ENCODE measurements at regions not wholly inside any gene's neighbourhood (a gene's known extent, or its start where the extent isn't known, plus 50 kb on each side); places are given as distances from the start of the nearest gene placed in this dataset.

- ChIA-PET CTCF (ENCODE audit: low intra/inter-chr PET ratio) (no interaction called here), POLR2A (interaction anchor here (1.0 kb wide), 1 partner anchor 10 kb away, joined by 4 read pairs; no protein-coding TSS in a partner anchor)
- in situ Hi-C loops (cut with MboI) (no loop called here), intact Hi-C loops (cut with micrococcal nuclease) (no loop called here)
- WGBS (ENCODE audit: insufficient coverage, low coverage, missing lambda C conversion rate): 1% methylated on average over 4 of the region's 4 CpGs
- Histone ChIP-seq H4K20me1 (replicated peaks; ENCODE audit: control insufficient read depth, insufficient read depth, low read length) (no peaks in the 10 kb centered on the region), H3K36me3 (ENCODE audit: control insufficient read depth, insufficient read depth, low read length) (no peaks in the 10 kb centered on the region), H3K79me2 (ENCODE audit: control insufficient read depth, insufficient read depth, low read length) (no peaks in the 10 kb centered on the region), H2AFZ (ENCODE audit: low read depth, low read length) (no peak overlapping the region), H3K9me1 (ENCODE audit: control insufficient read depth, insufficient read depth, low read length) (no peaks in the 10 kb centered on the region), H3K4me2 (ENCODE audit: insufficient read depth, low read length) (no peak overlapping the region), H3K9ac (ENCODE audit: insufficient read depth in 1 of 2, low read depth in 2 of 2, low read length in 2 of 2) (no peak overlapping the region), H3K27me3 (ENCODE audit: control insufficient read depth in 2 of 2, insufficient read depth in 2 of 2, low read length in 2 of 2) (no peaks in the 10 kb centered on the region), H3K27ac (ENCODE audit: extremely low read depth, low read depth, low read length) (no peak overlapping the region), H3K4me3 (no peak overlapping the region), H3K9me3 (replicated peaks; ENCODE audit: control insufficient read depth, insufficient read depth, low read depth, low read length) (no peaks in the 10 kb centered on the region), H3K4me1 (replicated peaks in 1 of 2; ENCODE audit: control insufficient read depth in 2 of 2, insufficient read depth in 2 of 2, low read length in 2 of 2) (no peaks in the 10 kb centered on the region)
- no peak for DNase-seq (ENCODE audit: extremely low read depth in 1 of 4, low spot score in 3 of 4)
- no peak for ATAC-seq
- no TSS peak for BruUV-seq (replicated peaks)
- no peak for FAIRE-seq
- TF ChIP-seq MNT (conservative IDR thresholded peaks at IDR 0.05) (no peak), ZFP1 (CRISPR knock-in tag; IDR thresholded peaks at IDR 0.05) (no peak), KAT8 (IDR thresholded peaks at IDR 0.05; ENCODE audit: low read depth) (no peak), NFIX (CRISPR knock-in tag; IDR thresholded peaks at IDR 0.05; ENCODE audit: low read depth) (no peak), NR4A1 (CRISPR knock-in tag; IDR thresholded peaks at IDR 0.05) (no peak), NR4A1 (tag; IDR thresholded peaks at IDR 0.05) (no peak), PATZ1 (CRISPR knock-in tag; IDR thresholded peaks at IDR 0.05; ENCODE audit: borderline replicate concordance) (no peak), RFX7 (CRISPR knock-in tag; IDR thresholded peaks at IDR 0.05) (no peak), CAMTA2 (CRISPR knock-in tag; conservative IDR thresholded peaks at IDR 0.05) (no peak), SMC3 (conservative IDR thresholded peaks at IDR 0.05; ENCODE audit: insufficient read depth, low read depth, low read length) (no peak), CBX5 (IDR thresholded peaks at IDR 0.05; ENCODE audit: borderline replicate concordance, low read depth) (no peak), HMG20B (CRISPR knock-in tag; IDR thresholded peaks at IDR 0.05) (no peak), CREB1 (IDR thresholded peaks at IDR 0.05) (no peak), CREB1 (CRISPR knock-in tag; IDR thresholded peaks at IDR 0.05) (no peak)
Measured at GRCh38 chr16:13492046-13492445, 427.9 kb upstream of the ERCC4 start.
